ENCODE measurements at regions not wholly inside any gene's neighbourhood (a gene's known extent, or its start where the extent isn't known, plus 50 kb on each side); places are given as distances from the start of the nearest gene placed in this dataset.

- no peak for TF ChIP-seq POLR2A (IDR thresholded peaks at IDR 0.05)
- Histone ChIP-seq H3K27ac (no peak overlapping the region), H3K9me3 (peaks cover 0 to 5% (median 0%) of the 10 kb centered on the region in 4 donors), H3K4me3 (no peak overlapping the region), H3K27me3 (no peaks in the 10 kb centered on the region), H3K4me1 (no peaks in the 10 kb centered on the region), H3K36me3 (no peaks in the 10 kb centered on the region)
- 68 to 76% methylated on average over 2 of the region's 2 CpGs for WGBS, 2 donors
- no peak for DNase-seq (ENCODE audit: low spot score in 2 of 2)
Measured at GRCh38 chr1:103424650-103425049, 100.8 kb upstream of the RNPC3 start.

- H3K4me3 ChIP-seq = no peak overlapping the region
- no peak for DNase-seq (ENCODE audit: low spot score in 2 of 2)
- H3K36me3 ChIP-seq = no peaks in the 10 kb centered on the region
- H3K27me3 ChIP-seq = no peaks in the 10 kb centered on the region
- no peaks in the 10 kb centered on the region for H3K9me3 ChIP-seq
- H3K4me1 ChIP-seq = no peaks in the 10 kb centered on the region
- H3K27ac ChIP-seq = no peak overlapping the region
- TF ChIP-seq CTCF (IDR thresholded peaks at IDR 0.05) (no peak), POLR2A (IDR thresholded peaks at IDR 0.05) (no peak), EP300 (IDR thresholded peaks at IDR 0.05) (no peak)
- 71 to 74% methylated on average over 1 of the region's 1 CpG for WGBS, 2 donors
Measured at GRCh38 chr1:103416681-103417286, 108.7 kb upstream of the RNPC3 start.

- 41 to 50% methylated on average over 1 of the region's 1 CpG for WGBS, 2 donors
- TF ChIP-seq CTCF (IDR thresholded peaks at IDR 0.05) (no peak), POLR2A (IDR thresholded peaks at IDR 0.05) (no peak)
- H3K4me1 ChIP-seq = no peaks in the 10 kb centered on the region
- no peak overlapping the region for H3K27ac ChIP-seq
- no peak overlapping the region for H3K4me3 ChIP-seq
- H3K27me3 ChIP-seq = no peaks in the 10 kb centered on the region
- H3K9me3 ChIP-seq = peaks cover 0 to 15% (median 0%) of the 10 kb centered on the region in 4 donors
- DNase-seq (ENCODE audit: low spot score in 2 of 2) = no peak
- H3K36me3 ChIP-seq = no peaks in the 10 kb centered on the region
Measured at GRCh38 chr1:103387898-103388297, 137.6 kb upstream of the RNPC3 start.

- no peak overlapping the region for H3K4me3 ChIP-seq
- no peaks in the 10 kb centered on the region for H3K4me1 ChIP-seq
- H3K9me3 ChIP-seq = peaks cover 0 to 3% (median 0%) of the 10 kb centered on the region in 4 donors
- WGBS, 2 donors = 85 to 88% methylated on average over 3 of the region's 3 CpGs
- H3K27me3 ChIP-seq = no peaks in the 10 kb centered on the region
- H3K36me3 ChIP-seq = no peaks in the 10 kb centered on the region
- no peak for DNase-seq (ENCODE audit: low spot score in 2 of 2)
- TF ChIP-seq CTCF (IDR thresholded peaks at IDR 0.05) = no peak
- TF ChIP-seq POLR2A (IDR thresholded peaks at IDR 0.05) = no peak
- no peak for TF ChIP-seq EP300 (IDR thresholded peaks at IDR 0.05)
- no peak overlapping the region for H3K27ac ChIP-seq
Measured at GRCh38 chr1:103373991-103374390, 151.5 kb upstream of the RNPC3 start.

GRCh38 chr1:103372866-103373265 lies 152.6 kb upstream of the RNPC3 start:
- TF ChIP-seq POLR2A (IDR thresholded peaks at IDR 0.05) (no peak), CTCF (IDR thresholded peaks at IDR 0.05) (no peak), EP300 (IDR thresholded peaks at IDR 0.05) (no peak)

GRCh38 chr1:103371234-103371633 lies 154.3 kb upstream of the RNPC3 start:
- H3K9me3 ChIP-seq = no peaks in the 10 kb centered on the region
- H3K4me1 ChIP-seq = no peaks in the 10 kb centered on the region
- 60 to 64% methylated on average over 2 of the region's 2 CpGs for WGBS, 2 donors
- no peak overlapping the region for H3K4me3 ChIP-seq
- peak in 1 of 2 donors; percentile 66 for DNase-seq (ENCODE audit: low spot score in 2 of 2)
- TF ChIP-seq POLR2A (IDR thresholded peaks at IDR 0.05) (no peak), CTCF (IDR thresholded peaks at IDR 0.05) (no peak), EP300 (IDR thresholded peaks at IDR 0.05) (no peak)
- H3K36me3 ChIP-seq = no peaks in the 10 kb centered on the region
- H3K27me3 ChIP-seq = no peaks in the 10 kb centered on the region
- H3K27ac ChIP-seq = no peak overlapping the region

More at GRCh38 chr1:103372866-103373265, 152.6 kb upstream of the RNPC3 start:
- Histone ChIP-seq H3K27ac (no peak overlapping the region), H3K36me3 (no peaks in the 10 kb centered on the region), H3K4me1 (no peaks in the 10 kb centered on the region), H3K27me3 (no peaks in the 10 kb centered on the region), H3K9me3 (no peaks in the 10 kb centered on the region), H3K4me3 (no peak overlapping the region)
- DNase-seq (ENCODE audit: low spot score in 2 of 2) = no peak

All from tibial nerve (tissue), 4 donors.